Kidney (tissue), 13 donors: ENCODE measurements at regions not wholly inside any gene's neighbourhood (a gene's known extent, or its start where the extent isn't known, plus 50 kb on each side); places are given as distances from the start of the nearest gene placed in this dataset.

Experiments
- DNase-seq, 5 donors: peaks; one replicate each; pipeline ENCODE4 v3.0.0-alpha.2; 2013 to 2020
- FAIRE-seq: peaks from 2 replicates; lab custom pipeline; 2012; peaks lifted over from hg19 to GRCh38; lab: Jason Lieb, UNC
- H3K27ac ChIP-seq, 2 donors: one replicate each; pipeline ENCODE4 v1.7.0; 2013; ENCODE audit warnings: low read depth in 2 of 2, low read length in 2 of 2, inconsistent platforms in 1 of 2
- H3K27me3 ChIP-seq: one replicate; pipeline ENCODE4 v1.7.1; 2013; ENCODE audit warnings: low read length, inconsistent platforms; ENCODE audit not compliant: control insufficient read depth, insufficient read depth
- H3K36me3 ChIP-seq, 3 donors: one replicate each; pipeline versions ENCODE4 v1.7.0 to v1.7.1; 2013; ENCODE audit warnings: low read length in 3 of 3, control low read depth in 1 of 3, inconsistent platforms in 1 of 3; ENCODE audit not compliant: insufficient read depth in 3 of 3, control insufficient read depth in 2 of 3
- H3K4me1 ChIP-seq, 3 donors: one replicate each; pipeline versions ENCODE4 v1.7.0 to v1.7.1; 2013; ENCODE audit warnings: low read length in 3 of 3, inconsistent platforms in 1 of 3, low read depth in 1 of 3; ENCODE audit not compliant: control insufficient read depth in 2 of 3, insufficient read depth in 2 of 3
- H3K4me3 ChIP-seq, 3 donors: one replicate each; pipeline versions ENCODE4 v1.7.0 to v1.8.1; 2013; ENCODE audit warnings: low read length in 3 of 3, control low read depth in 1 of 3, inconsistent platforms in 1 of 3
- H3K9ac ChIP-seq, 3 donors: one replicate each; pipeline versions ENCODE4 v1.7.0 to v1.7.1; 2013; ENCODE audit warnings: low read length in 3 of 3, control low read depth in 1 of 3, inconsistent platforms in 1 of 3
- H3K9me3 ChIP-seq, 3 donors: one replicate each; pipeline versions ENCODE4 v1.7.0 to v1.7.1; 2013; ENCODE audit warnings: low read length in 3 of 3, control low read depth in 1 of 3, inconsistent platforms in 1 of 3; ENCODE audit not compliant: control insufficient read depth in 2 of 3, insufficient read depth in 1 of 3
- intact Hi-C: fragments of 100-400 bp; cut with DNase I; formaldehyde crosslinking; loops from one replicate; pipeline ENCODE4 v1.11.1; 2022
- TF ChIP-seq, protein P1 (sequence below): IDR thresholded peaks from 3 replicates; pipeline ENCODE4 v1.5.1; 2012; ENCODE audit warnings: mild to moderate bottlenecking, moderate library complexity, borderline replicate concordance; ENCODE audit not compliant: insufficient read depth; ENCODE audit errors: extremely low read depth
- donor health status: control.
- donor health status: control.
- donor health status: control.
- donor health status: control.
- donor health status: control.
- donor health status: DM: yes; HTN: yes; CAD: no.
- donor health status: Normal renal cell carcinoma (clear cell type).

- no peak for FAIRE-seq
- no peaks in the 10 kb centered on the region for H3K36me3 ChIP-seq
- intact Hi-C loops = no loop called here
- no peaks in the 10 kb centered on the region for H3K9me3 ChIP-seq
- no peak overlapping the region for H3K9ac ChIP-seq
- TF ChIP-seq, protein P1, sequence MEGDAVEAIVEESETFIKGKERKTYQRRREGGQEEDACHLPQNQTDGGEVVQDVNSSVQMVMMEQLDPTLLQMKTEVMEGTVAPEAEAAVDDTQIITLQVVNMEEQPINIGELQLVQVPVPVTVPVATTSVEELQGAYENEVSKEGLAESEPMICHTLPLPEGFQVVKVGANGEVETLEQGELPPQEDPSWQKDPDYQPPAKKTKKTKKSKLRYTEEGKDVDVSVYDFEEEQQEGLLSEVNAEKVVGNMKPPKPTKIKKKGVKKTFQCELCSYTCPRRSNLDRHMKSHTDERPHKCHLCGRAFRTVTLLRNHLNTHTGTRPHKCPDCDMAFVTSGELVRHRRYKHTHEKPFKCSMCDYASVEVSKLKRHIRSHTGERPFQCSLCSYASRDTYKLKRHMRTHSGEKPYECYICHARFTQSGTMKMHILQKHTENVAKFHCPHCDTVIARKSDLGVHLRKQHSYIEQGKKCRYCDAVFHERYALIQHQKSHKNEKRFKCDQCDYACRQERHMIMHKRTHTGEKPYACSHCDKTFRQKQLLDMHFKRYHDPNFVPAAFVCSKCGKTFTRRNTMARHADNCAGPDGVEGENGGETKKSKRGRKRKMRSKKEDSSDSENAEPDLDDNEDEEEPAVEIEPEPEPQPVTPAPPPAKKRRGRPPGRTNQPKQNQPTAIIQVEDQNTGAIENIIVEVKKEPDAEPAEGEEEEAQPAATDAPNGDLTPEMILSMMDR = no peak
- H3K27me3 ChIP-seq = no peaks in the 10 kb centered on the region
- H3K27ac ChIP-seq = no peak overlapping the region
- H3K4me3 ChIP-seq = no peak overlapping the region
- peak in 1 of 5 donors; percentile 2 for DNase-seq
- H3K4me1 ChIP-seq = no peaks in the 10 kb centered on the region
These were observed 323.3 kb downstream of the DMRT2 start for GRCh38 chr9:1373445-1373844.

- intact Hi-C loops = no loop called here
- Histone ChIP-seq H3K9me3 (no peaks in the 10 kb centered on the region), H3K27ac (no peak overlapping the region), H3K36me3 (no peaks in the 10 kb centered on the region), H3K27me3 (no peaks in the 10 kb centered on the region), H3K9ac (no peak overlapping the region), H3K4me3 (no peak overlapping the region), H3K4me1 (no peaks in the 10 kb centered on the region)
- FAIRE-seq (no peak), DNase-seq (no peak)
- TF ChIP-seq, protein P1 = no peak
These were observed 333.8 kb downstream of the DMRT2 start for GRCh38 chr9:1383899-1384455.

DNA sequence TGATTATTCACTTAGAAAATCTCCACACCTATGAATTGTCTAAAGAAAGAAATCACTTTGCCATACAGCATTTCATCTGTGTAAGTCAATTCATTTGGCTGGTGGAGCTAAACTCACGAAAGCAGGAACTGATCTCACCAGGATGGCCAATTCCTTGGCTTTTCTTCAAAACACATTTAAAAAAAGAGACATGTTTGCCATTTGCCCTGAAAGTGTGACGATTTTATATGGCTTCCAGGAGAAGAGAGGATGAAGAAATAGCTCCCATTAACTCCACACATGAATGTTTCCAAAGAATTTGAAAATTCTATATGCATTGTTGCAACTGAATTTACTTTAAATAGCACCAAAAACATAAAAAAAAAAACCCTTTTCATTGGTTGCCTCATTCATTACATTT, 334.7 kb downstream of the DMRT2 start:
- Histone ChIP-seq H3K9me3 (no peaks in the 10 kb centered on the region), H3K4me3 (no peak overlapping the region), H3K27ac (no peak overlapping the region), H3K4me1 (no peaks in the 10 kb centered on the region), H3K9ac (no peak overlapping the region), H3K27me3 (no peaks in the 10 kb centered on the region), H3K36me3 (no peaks in the 10 kb centered on the region)
- FAIRE-seq (no peak), DNase-seq (no peak)
- TF ChIP-seq, protein P1 = no peak
- intact Hi-C loops = no loop called here

DNA sequence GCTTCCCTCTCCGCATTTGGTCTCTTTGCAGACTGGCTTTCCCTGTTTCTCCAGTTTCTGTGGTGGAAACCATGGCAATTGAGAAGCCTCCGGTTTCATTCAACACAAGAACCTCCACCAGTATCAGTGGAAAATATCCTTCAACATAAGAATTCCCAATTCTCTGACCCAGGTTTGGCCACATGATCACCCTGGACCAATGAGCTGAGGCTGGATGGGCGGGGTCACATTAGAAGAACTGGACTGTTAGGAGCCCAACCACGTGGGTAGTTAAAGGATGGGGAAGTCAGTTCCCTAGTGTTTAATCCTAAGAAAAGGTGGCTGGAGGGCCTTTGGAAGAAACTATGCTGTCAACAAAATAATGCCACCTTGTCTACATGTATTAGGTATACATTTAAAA, 336.3 kb downstream of the DMRT2 start:
- H3K36me3 ChIP-seq = no peaks in the 10 kb centered on the region
- intact Hi-C loops = no loop called here
- H3K4me3 ChIP-seq = no peak overlapping the region
- no peaks in the 10 kb centered on the region for H3K4me1 ChIP-seq
- FAIRE-seq (no peak), DNase-seq (no peak)
- no peak overlapping the region for H3K9ac ChIP-seq
- H3K27me3 ChIP-seq = no peaks in the 10 kb centered on the region
- TF ChIP-seq, protein P1 = no peak
- H3K27ac ChIP-seq = no peak overlapping the region
- no peaks in the 10 kb centered on the region for H3K9me3 ChIP-seq
